SIG-M5 treated with dmso at 0.1 percent for 504 hours (cell line): ENCODE measurements at regions not wholly inside any gene's neighbourhood (a gene's known extent, or its start where the extent isn't known, plus 50 kb on each side); places are given as distances from the start of the nearest gene placed in this dataset.

Experiments used
- DNase-seq: peaks from one replicate; lab custom pipeline; 2025; ENCODE audit not compliant: unreplicated experiment; lab: John Stamatoyannopoulos, UW

GRCh38 chr3:23740517-23740965, 65.2 kb upstream of the UBE2E1 start:
- DNase-seq: no peak

GRCh38 chr3:23741036-23741706, 64.6 kb upstream of the UBE2E1 start:
- peak; percentile 40 for DNase-seq

DNA sequence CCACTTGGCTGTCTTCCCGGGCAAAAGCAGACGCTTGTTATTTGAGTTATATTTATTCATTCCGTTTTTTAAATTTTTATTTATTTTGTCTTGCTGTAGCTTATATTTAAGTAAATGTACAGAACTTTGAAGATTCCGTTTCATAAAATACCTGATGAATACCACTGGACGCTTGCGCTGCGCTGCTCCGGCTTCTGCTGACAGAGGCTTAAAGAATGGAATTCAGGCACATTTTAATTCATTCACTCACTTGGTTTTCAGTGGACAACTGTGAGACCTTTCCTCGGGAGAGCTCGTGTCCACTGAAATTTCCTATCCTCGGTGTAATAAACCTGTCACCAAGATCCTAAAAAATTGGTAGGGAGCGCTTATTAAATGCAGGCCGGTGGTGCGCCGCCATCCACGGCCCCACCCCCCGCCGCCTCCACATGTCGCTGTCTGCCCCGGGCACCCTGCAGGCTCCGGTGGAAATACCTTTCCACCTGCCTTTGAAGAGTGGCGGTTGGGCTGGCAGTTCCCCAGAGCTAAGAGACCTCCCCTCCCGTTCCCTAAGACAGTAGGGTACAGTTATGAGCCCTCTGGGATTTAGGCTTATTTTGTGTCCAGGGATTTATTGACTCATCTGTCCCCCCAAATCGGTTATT, 62.5 kb upstream of the UBE2E1 start:
- no peak for DNase-seq

GRCh38 chr3:23746441-23746840, 59.3 kb upstream of the UBE2E1 start:
- no peak for DNase-seq

GRCh38 chr3:23747841-23748240, 57.9 kb upstream of the UBE2E1 start:
- no peak for DNase-seq

- peak; percentile 92 for DNase-seq
These were observed 57.2 kb upstream of the UBE2E1 start for GRCh38 chr3:23748398-23749110.

DNA sequence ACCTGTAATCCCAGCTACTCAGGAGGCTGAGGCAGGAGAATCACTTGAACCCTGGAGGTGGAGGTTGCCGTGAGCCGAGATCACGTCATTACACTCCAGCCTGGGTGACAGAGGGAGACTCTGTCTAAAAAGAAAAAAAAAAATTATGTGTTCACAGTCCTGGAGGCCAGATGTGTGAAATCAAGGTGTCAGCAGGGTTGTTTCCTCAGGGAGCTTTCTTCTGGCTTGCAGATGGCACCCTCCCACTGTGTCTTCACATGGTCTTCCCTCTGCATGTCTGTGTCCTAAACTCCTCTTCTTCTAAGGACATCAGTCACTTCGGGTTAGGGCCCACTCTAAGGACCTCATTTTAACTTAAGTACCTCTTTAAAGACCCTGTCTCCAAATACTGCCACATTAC, 56.1 kb upstream of the UBE2E1 start:
- DNase-seq: no peak

DNA sequence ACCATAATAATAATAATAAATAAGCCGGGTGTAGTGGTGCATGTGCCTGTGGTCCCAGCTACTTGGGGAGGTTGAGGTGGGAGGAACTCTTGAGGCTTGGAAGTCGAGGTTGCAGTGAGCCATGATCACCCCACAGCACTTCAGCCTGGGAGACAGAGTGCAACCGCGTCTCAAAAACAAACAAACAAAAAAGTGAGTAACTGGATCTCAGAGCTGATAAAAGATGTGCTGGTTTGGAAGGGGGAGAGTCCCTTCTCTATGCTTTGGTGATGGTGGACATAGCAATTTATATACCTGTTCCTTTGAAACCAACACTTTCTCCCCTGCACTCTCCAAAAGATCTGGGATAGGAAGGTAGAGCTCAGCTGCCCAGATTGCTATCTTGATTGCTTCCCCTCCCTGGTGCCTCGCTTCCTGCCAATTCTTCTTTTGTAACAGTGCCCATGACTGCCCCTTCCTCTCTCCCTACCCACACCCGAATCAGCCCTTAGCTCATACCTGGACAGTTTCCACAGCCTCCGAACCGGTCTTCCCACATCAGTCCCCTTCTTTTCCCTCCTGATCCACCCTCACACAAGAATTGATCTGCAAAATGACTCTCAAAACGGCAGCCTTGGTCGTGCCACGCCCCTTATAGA, 55.1 kb upstream of the UBE2E1 start:
- no peak for DNase-seq

GRCh38 chr3:23751212-23751723, 54.5 kb upstream of the UBE2E1 start:
- DNase-seq: no peak

- no peak for DNase-seq
These were observed 53.6 kb upstream of the UBE2E1 start for GRCh38 chr3:23752126-23752525.

GRCh38 chr3:23754215-23754614, 51.5 kb upstream of the UBE2E1 start:
- no peak for DNase-seq
